ENCODE measurements at regions not wholly inside any gene's neighbourhood (a gene's known extent, or its start where the extent isn't known, plus 50 kb on each side); places are given as distances from the start of the nearest gene placed in this dataset.

GRCh38 chr1:239655023-239655422, 268.7 kb downstream of the CHRM3 start:
- no peaks in the 10 kb centered on the region for H3K27me3 ChIP-seq (ENCODE audit: control insufficient read depth, insufficient read depth, low read length, poor library complexity, severe bottlenecking)

DNA sequence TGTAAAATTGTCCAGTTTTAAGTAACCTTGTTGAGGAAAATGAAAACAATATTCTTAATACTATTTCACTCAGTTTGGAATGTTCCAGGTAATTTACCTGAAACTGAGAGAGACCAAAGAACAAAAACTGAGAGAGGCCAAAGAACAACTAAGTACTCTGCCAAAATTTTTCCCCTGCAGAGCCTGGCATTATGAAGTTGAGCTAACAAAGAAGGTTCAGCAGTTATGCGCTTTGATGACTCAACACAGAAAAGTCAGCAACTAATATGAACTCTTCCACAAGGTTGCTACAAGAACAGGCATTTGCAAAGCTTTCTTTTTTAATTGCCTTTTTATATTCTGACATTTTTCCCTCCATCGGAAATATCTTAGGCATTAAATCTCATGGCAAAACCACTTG, 270.9 kb downstream of the CHRM3 start:
- no peaks in the 10 kb centered on the region for H3K4me1 ChIP-seq (ENCODE audit: control insufficient read depth, insufficient read depth, low read length)
- H3K27ac ChIP-seq (ENCODE audit: insufficient read depth, low read depth, low read length, poor library complexity, severe bottlenecking): no peak overlapping the region
- no peaks in the 10 kb centered on the region for H3K36me3 ChIP-seq (ENCODE audit: control insufficient read depth, insufficient read depth, low read length)
- 96 to 98% methylated on average over 1 to 2 of the region's 2 CpGs for whole genome bisulfite sequencing, 2 experiments
- H3K27me3 ChIP-seq (ENCODE audit: control insufficient read depth, insufficient read depth, low read length, poor library complexity, severe bottlenecking): no peaks in the 10 kb centered on the region
- H3K4me3 ChIP-seq (ENCODE audit: insufficient read depth, low read depth, low read length): no peak overlapping the region
- H3K9me3 ChIP-seq (ENCODE audit: control insufficient read depth, low read length): no peaks in the 10 kb centered on the region

More at GRCh38 chr1:239655023-239655422, 268.7 kb downstream of the CHRM3 start:
- 90 to 95% methylated on average over 2 of the region's 2 CpGs for WGBS, 2 experiments
- Histone ChIP-seq H3K27ac (ENCODE audit: insufficient read depth, low read depth, low read length, poor library complexity, severe bottlenecking) (no peak overlapping the region), H3K4me3 (ENCODE audit: insufficient read depth, low read depth, low read length) (no peak overlapping the region), H3K36me3 (ENCODE audit: control insufficient read depth, insufficient read depth, low read length) (no peaks in the 10 kb centered on the region), H3K4me1 (ENCODE audit: control insufficient read depth, insufficient read depth, low read length) (no peaks in the 10 kb centered on the region), H3K9me3 (ENCODE audit: control insufficient read depth, low read length) (no peaks in the 10 kb centered on the region)

DNA sequence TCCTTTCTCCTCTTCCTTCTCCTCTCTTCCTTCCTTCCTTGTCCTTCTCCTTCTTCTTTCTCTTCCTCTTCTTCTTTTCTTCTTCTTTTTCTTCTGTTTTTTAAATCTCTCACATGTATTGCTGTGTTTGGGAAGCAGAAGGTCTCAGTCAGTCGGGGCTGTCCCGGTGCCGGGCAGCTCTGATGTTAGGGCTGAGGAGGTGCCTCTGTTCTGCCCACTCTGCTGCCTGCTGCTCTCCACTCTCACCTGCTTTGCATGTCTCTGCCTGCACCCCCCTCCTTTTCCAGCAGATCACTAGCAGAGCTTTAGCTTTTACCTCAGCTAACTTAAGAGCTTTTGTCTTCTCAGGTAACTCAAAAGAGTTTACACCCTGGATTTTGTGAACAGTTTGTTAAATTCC, 276.6 kb downstream of the CHRM3 start:
- no peak overlapping the region for H3K4me3 ChIP-seq (ENCODE audit: insufficient read depth, low read depth, low read length)
- H3K27ac ChIP-seq (ENCODE audit: insufficient read depth, low read depth, low read length, poor library complexity, severe bottlenecking): no peak overlapping the region
- no peaks in the 10 kb centered on the region for H3K4me1 ChIP-seq (ENCODE audit: control insufficient read depth, insufficient read depth, low read length)
- no peaks in the 10 kb centered on the region for H3K9me3 ChIP-seq (ENCODE audit: control insufficient read depth, low read length)
- 86 to 91% methylated on average over 3 of the region's 3 CpGs for WGBS, 2 experiments
- no peaks in the 10 kb centered on the region for H3K36me3 ChIP-seq (ENCODE audit: control insufficient read depth, insufficient read depth, low read length)
- no peaks in the 10 kb centered on the region for H3K27me3 ChIP-seq (ENCODE audit: control insufficient read depth, insufficient read depth, low read length, poor library complexity, severe bottlenecking)

GRCh38 chr1:239672256-239672655, 285.9 kb downstream of the CHRM3 start:
- H3K4me3 ChIP-seq (ENCODE audit: insufficient read depth, low read depth, low read length): no peak overlapping the region
- H3K27ac ChIP-seq (ENCODE audit: insufficient read depth, low read depth, low read length, poor library complexity, severe bottlenecking): no peak overlapping the region
- no peaks in the 10 kb centered on the region for H3K4me1 ChIP-seq (ENCODE audit: control insufficient read depth, insufficient read depth, low read length)
- no peaks in the 10 kb centered on the region for H3K27me3 ChIP-seq (ENCODE audit: control insufficient read depth, insufficient read depth, low read length, poor library complexity, severe bottlenecking)
- no peaks in the 10 kb centered on the region for H3K9me3 ChIP-seq (ENCODE audit: control insufficient read depth, low read length)
- H3K36me3 ChIP-seq (ENCODE audit: control insufficient read depth, insufficient read depth, low read length): no peaks in the 10 kb centered on the region
- WGBS, 2 experiments: 56 to 65% methylated on average over 1 of the region's 1 CpG

DNA sequence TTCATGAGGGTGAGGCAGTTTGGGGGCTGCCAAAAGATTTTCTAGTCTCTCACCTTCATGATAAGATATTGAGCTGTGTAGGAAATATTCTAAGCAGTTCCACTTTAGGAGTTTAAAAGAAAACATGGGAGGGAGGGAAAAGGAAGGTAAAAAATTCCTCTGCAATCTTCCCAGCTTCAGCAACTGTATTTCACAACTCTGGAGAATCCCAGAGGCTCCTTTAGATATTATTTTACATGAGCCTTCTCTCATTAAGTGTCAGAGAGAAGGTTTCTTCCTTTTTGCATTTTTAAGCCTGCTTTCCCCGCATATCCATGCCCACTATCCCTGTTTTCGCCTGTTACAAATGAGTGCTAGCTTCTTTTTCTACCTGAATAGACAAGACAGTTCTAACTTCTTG, 289.4 kb downstream of the CHRM3 start:
- no peak overlapping the region for H3K27ac ChIP-seq (ENCODE audit: insufficient read depth, low read depth, low read length, poor library complexity, severe bottlenecking)
- H3K36me3 ChIP-seq (ENCODE audit: control insufficient read depth, insufficient read depth, low read length): no peaks in the 10 kb centered on the region
- H3K9me3 ChIP-seq (ENCODE audit: control insufficient read depth, low read length): no peaks in the 10 kb centered on the region
- no peaks in the 10 kb centered on the region for H3K27me3 ChIP-seq (ENCODE audit: control insufficient read depth, insufficient read depth, low read length, poor library complexity, severe bottlenecking)
- WGBS, 2 experiments: 91 to 98% methylated on average over 2 of the region's 2 CpGs
- H3K4me1 ChIP-seq (ENCODE audit: control insufficient read depth, insufficient read depth, low read length): no peaks in the 10 kb centered on the region
- H3K4me3 ChIP-seq (ENCODE audit: insufficient read depth, low read depth, low read length): no peak overlapping the region

DNA sequence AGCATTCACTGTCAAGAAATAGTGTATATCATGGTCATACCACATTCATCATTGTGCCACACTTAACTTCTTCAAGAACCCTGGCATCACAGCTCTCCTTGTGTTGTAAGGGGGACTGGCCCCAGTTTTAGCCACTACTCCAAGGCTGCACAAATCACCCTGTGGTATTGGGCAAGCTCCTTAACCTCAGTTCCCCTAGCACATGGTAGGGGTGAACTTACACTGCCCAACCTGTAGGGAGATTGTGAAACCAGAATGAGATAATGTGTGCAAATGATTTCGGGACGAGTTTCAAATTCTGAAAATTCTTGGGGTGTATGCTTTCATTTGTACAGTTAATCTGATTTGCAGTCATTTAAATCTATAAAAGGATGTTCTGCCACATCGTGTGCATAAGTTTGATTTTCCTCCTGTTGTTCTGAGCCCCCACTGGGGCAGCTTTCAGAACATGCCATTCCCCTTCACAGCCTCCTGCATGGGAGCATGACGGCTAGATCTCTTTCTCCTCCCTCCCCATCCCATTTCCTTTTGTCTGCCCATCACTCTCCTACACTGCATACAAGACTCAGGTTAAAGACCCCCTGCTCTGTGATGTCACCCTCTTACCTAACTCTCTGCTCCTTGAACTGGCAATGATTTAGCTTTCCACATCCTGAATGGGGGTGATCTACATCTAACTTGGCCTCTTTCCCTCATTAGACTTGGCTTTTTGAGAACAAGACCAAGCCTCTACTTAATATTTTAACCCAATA, 290.3 kb downstream of the CHRM3 start:
- no peak overlapping the region for H3K27ac ChIP-seq (ENCODE audit: insufficient read depth, low read depth, low read length, poor library complexity, severe bottlenecking)
- H3K27me3 ChIP-seq (ENCODE audit: control insufficient read depth, insufficient read depth, low read length, poor library complexity, severe bottlenecking): no peaks in the 10 kb centered on the region
- H3K36me3 ChIP-seq (ENCODE audit: control insufficient read depth, insufficient read depth, low read length): no peaks in the 10 kb centered on the region
- no peaks in the 10 kb centered on the region for H3K9me3 ChIP-seq (ENCODE audit: control insufficient read depth, low read length)
- H3K4me1 ChIP-seq (ENCODE audit: control insufficient read depth, insufficient read depth, low read length): no peaks in the 10 kb centered on the region
- 46 to 51% methylated on average over 4 of the region's 4 CpGs for WGBS, 2 experiments
- no peak overlapping the region for H3K4me3 ChIP-seq (ENCODE audit: insufficient read depth, low read depth, low read length)

DNA sequence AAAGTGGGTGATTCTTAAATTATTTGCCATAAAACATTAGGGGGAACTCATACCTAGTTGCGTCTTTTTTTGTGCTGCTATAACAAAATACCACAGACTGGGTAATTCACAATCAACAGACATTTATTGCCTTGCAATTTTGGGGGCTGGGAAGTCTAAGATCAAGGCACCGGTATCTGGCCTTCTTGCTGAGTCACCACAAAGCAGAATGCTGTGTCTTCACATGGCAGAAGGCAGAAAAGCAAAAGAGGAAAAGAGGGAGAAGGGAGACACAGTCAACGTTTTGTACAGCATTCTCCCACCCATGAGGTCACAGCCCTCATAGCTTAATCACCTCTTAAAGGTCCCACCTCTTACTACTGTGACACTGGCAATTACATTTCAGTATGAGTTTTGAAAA, 291.0 kb downstream of the CHRM3 start:
- H3K27me3 ChIP-seq (ENCODE audit: control insufficient read depth, insufficient read depth, low read length, poor library complexity, severe bottlenecking): no peaks in the 10 kb centered on the region
- H3K4me1 ChIP-seq (ENCODE audit: control insufficient read depth, insufficient read depth, low read length): no peaks in the 10 kb centered on the region
- WGBS, 2 experiments: 76 to 84% methylated on average over 2 to 3 of the region's 3 CpGs
- H3K9me3 ChIP-seq (ENCODE audit: control insufficient read depth, low read length): no peaks in the 10 kb centered on the region
- H3K36me3 ChIP-seq (ENCODE audit: control insufficient read depth, insufficient read depth, low read length): no peaks in the 10 kb centered on the region
- no peak overlapping the region for H3K27ac ChIP-seq (ENCODE audit: insufficient read depth, low read depth, low read length, poor library complexity, severe bottlenecking)
- no peak overlapping the region for H3K4me3 ChIP-seq (ENCODE audit: insufficient read depth, low read depth, low read length)

GRCh38 chr1:239678181-239678580, 291.8 kb downstream of the CHRM3 start:
- Histone ChIP-seq H3K36me3 (ENCODE audit: control insufficient read depth, insufficient read depth, low read length) (no peaks in the 10 kb centered on the region), H3K4me3 (ENCODE audit: insufficient read depth, low read depth, low read length) (no peak overlapping the region), H3K27me3 (ENCODE audit: control insufficient read depth, insufficient read depth, low read length, poor library complexity, severe bottlenecking) (no peaks in the 10 kb centered on the region), H3K9me3 (ENCODE audit: control insufficient read depth, low read length) (no peaks in the 10 kb centered on the region), H3K4me1 (ENCODE audit: control insufficient read depth, insufficient read depth, low read length) (no peaks in the 10 kb centered on the region), H3K27ac (ENCODE audit: insufficient read depth, low read depth, low read length, poor library complexity, severe bottlenecking) (no peak overlapping the region)
- 96 to 100% methylated on average over 2 of the region's 2 CpGs for WGBS, 2 experiments

- no peaks in the 10 kb centered on the region for H3K36me3 ChIP-seq (ENCODE audit: control insufficient read depth, insufficient read depth, low read length)
- H3K4me1 ChIP-seq (ENCODE audit: control insufficient read depth, insufficient read depth, low read length): no peaks in the 10 kb centered on the region
- no peak overlapping the region for H3K4me3 ChIP-seq (ENCODE audit: insufficient read depth, low read depth, low read length)
- WGBS, 2 experiments: 88 to 95% methylated on average over 3 of the region's 3 CpGs
- no peak overlapping the region for H3K27ac ChIP-seq (ENCODE audit: insufficient read depth, low read depth, low read length, poor library complexity, severe bottlenecking)
- H3K27me3 ChIP-seq (ENCODE audit: control insufficient read depth, insufficient read depth, low read length, poor library complexity, severe bottlenecking): no peaks in the 10 kb centered on the region
- no peaks in the 10 kb centered on the region for H3K9me3 ChIP-seq (ENCODE audit: control insufficient read depth, low read length)
Observed at GRCh38 chr1:239682046-239682445, 295.7 kb downstream of the CHRM3 start.

- Histone ChIP-seq H3K4me1 (ENCODE audit: control insufficient read depth, insufficient read depth, low read length) (no peaks in the 10 kb centered on the region), H3K27ac (ENCODE audit: insufficient read depth, low read depth, low read length, poor library complexity, severe bottlenecking) (no peak overlapping the region), H3K36me3 (ENCODE audit: control insufficient read depth, insufficient read depth, low read length) (no peaks in the 10 kb centered on the region), H3K27me3 (ENCODE audit: control insufficient read depth, insufficient read depth, low read length, poor library complexity, severe bottlenecking) (no peaks in the 10 kb centered on the region), H3K9me3 (ENCODE audit: control insufficient read depth, low read length) (no peaks in the 10 kb centered on the region), H3K4me3 (ENCODE audit: insufficient read depth, low read depth, low read length) (no peak overlapping the region)
- 60% methylated on average over 1 of the region's 2 CpGs; no CpG with 5 or more reads in 1 of the 2 experiments for WGBS, 2 experiments
Observed at GRCh38 chr1:239682960-239683359, 296.6 kb downstream of the CHRM3 start.
